Activated CD8-positive, alpha-beta T cell treated with anti-CD3 and anti-CD28 coated beads for 36 hours (primary cell): ENCODE measurements at regions not wholly inside any gene's neighbourhood (a gene's known extent, or its start where the extent isn't known, plus 50 kb on each side); places are given as distances from the start of the nearest gene placed in this dataset.

Experiments used
- ATAC-seq: fragments of 200-7000 bp; cut with Tn5 transposase; one replicate; pipeline ENCODE4 v1.10.0; 2021; ENCODE audit warnings: mild to moderate bottlenecking, moderate library complexity
- CTCF ChIA-PET: fragments of 350-600 bp; sonication (Branson Sonifier 250); formaldehyde crosslinking; loops from one replicate; lab custom pipeline; 2021; ENCODE audit warnings: antibody characterized with exemption; lab: Charles Lee
- POLR2A ChIA-PET: fragments of 350-600 bp; sonication (Branson Sonifier 250); formaldehyde crosslinking; loops from one replicate; lab custom pipeline; 2021; ENCODE audit warnings: antibody characterized with exemption; lab: Charles Lee
- DNase-seq: peaks from one replicate; pipeline ENCODE4 v3.0.0-alpha.2; 2020
- H3K27ac Mint-ChIP-seq: one replicate; pipeline ENCODE4 v1.8.0; 2021; ENCODE audit warnings: mild to moderate bottlenecking, mixed read lengths
- H3K27me3 Mint-ChIP-seq: one replicate; pipeline ENCODE4 v1.8.0; 2021; ENCODE audit warnings: mixed read lengths
- H3K36me3 Mint-ChIP-seq: one replicate; pipeline ENCODE4 v1.8.0; 2021; ENCODE audit warnings: low read depth, mixed read lengths
- H3K4me1 Mint-ChIP-seq: one replicate; pipeline ENCODE4 v1.8.0; 2021; ENCODE audit warnings: low read depth, mixed read lengths
- H3K4me3 Mint-ChIP-seq: one replicate; pipeline ENCODE4 v1.8.0; 2021; ENCODE audit warnings: mild to moderate bottlenecking, moderate library complexity, mixed read lengths
- H3K9me3 Mint-ChIP-seq: one replicate; pipeline ENCODE4 v1.8.0; 2021; ENCODE audit warnings: mixed read lengths
- intact Hi-C: fragments of 100-400 bp; cut with micrococcal nuclease; formaldehyde crosslinking; loops from one replicate; pipeline ENCODE4 v1.10.0; 2022
- TF ChIP-seq, protein P1 (sequence below): fragments of 200-600 bp; IDR thresholded peaks from one replicate; pipeline ENCODE4 v1.8.0; 2022; ENCODE audit warnings: antibody characterized with exemption, mild to moderate bottlenecking

- H3K9me3 Mint-ChIP-seq, result peaks cover 4% of the 10 kb centered on the region
- intact Hi-C loops, result no loop called here
- CTCF ChIA-PET, result no interaction called here
- POLR2A ChIA-PET, result no interaction called here
- DNase-seq (no peak), ATAC-seq (no peak)
- H3K27ac Mint-ChIP-seq, result no peak overlapping the region
- H3K27me3 Mint-ChIP-seq, result peaks cover 1% of the 10 kb centered on the region
- TF ChIP-seq, protein P1, sequence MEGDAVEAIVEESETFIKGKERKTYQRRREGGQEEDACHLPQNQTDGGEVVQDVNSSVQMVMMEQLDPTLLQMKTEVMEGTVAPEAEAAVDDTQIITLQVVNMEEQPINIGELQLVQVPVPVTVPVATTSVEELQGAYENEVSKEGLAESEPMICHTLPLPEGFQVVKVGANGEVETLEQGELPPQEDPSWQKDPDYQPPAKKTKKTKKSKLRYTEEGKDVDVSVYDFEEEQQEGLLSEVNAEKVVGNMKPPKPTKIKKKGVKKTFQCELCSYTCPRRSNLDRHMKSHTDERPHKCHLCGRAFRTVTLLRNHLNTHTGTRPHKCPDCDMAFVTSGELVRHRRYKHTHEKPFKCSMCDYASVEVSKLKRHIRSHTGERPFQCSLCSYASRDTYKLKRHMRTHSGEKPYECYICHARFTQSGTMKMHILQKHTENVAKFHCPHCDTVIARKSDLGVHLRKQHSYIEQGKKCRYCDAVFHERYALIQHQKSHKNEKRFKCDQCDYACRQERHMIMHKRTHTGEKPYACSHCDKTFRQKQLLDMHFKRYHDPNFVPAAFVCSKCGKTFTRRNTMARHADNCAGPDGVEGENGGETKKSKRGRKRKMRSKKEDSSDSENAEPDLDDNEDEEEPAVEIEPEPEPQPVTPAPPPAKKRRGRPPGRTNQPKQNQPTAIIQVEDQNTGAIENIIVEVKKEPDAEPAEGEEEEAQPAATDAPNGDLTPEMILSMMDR, result no peak
- no peaks in the 10 kb centered on the region for H3K36me3 Mint-ChIP-seq
- no peak overlapping the region for H3K4me3 Mint-ChIP-seq
- no peaks in the 10 kb centered on the region for H3K4me1 Mint-ChIP-seq
These were observed 347.8 kb upstream of the SLC35B3 start for GRCh38 chr6:8783191-8783590.

DNA sequence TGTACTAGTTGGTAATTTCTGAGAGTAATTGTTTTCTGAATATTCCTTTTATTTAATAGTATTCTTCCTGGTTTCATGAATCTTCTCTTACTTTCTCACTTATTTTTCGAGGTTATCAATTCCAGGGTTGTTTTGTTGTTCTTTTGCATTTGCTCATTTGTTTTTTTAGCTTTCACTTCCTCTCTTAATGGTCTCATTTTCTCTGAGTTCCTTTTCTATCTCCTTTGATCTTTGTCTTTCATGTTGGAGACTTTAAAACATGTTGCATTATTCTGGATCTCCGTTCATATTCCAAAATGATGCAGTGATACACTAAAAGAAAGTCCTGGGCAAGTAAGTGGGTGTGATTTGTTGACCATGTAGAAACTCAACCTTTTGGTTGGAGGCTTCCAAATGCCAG lies 345.3 kb upstream of the SLC35B3 start:
- H3K4me3 Mint-ChIP-seq, result no peak overlapping the region
- H3K27me3 Mint-ChIP-seq, result peaks cover 1% of the 10 kb centered on the region
- no peak for ATAC-seq
- peaks cover 7% of the 10 kb centered on the region for H3K9me3 Mint-ChIP-seq
- H3K4me1 Mint-ChIP-seq, result no peaks in the 10 kb centered on the region
- ChIA-PET POLR2A (no interaction called here), CTCF (no interaction called here)
- no peak for DNase-seq
- H3K27ac Mint-ChIP-seq, result no peak overlapping the region
- intact Hi-C loops, result no loop called here
- H3K36me3 Mint-ChIP-seq, result no peaks in the 10 kb centered on the region
- TF ChIP-seq, protein P1, result no peak

GRCh38 chr6:8764733-8765132 lies 329.4 kb upstream of the SLC35B3 start:
- no peak overlapping the region for H3K4me3 Mint-ChIP-seq
- no peaks in the 10 kb centered on the region for H3K27me3 Mint-ChIP-seq
- POLR2A ChIA-PET, result no interaction called here
- H3K9me3 Mint-ChIP-seq, result peaks cover 1% of the 10 kb centered on the region
- CTCF ChIA-PET, result interaction anchor here (1.0 kb wide), 1 partner anchor 391 kb away, joined by 3 read pairs; no protein-coding TSS in a partner anchor
- intact Hi-C loops, result no loop called here
- H3K4me1 Mint-ChIP-seq, result no peaks in the 10 kb centered on the region
- no peak for ATAC-seq
- no peaks in the 10 kb centered on the region for H3K36me3 Mint-ChIP-seq
- no peak for DNase-seq
- no peak overlapping the region for H3K27ac Mint-ChIP-seq
- TF ChIP-seq, protein P1, result no peak

- ChIA-PET POLR2A (no interaction called here), CTCF (no interaction called here)
- Mint-ChIP-seq H3K36me3 (no peaks in the 10 kb centered on the region), H3K27ac (no peak overlapping the region), H3K27me3 (no peaks in the 10 kb centered on the region), H3K4me3 (no peak overlapping the region), H3K4me1 (no peaks in the 10 kb centered on the region), H3K9me3 (peaks cover 4% of the 10 kb centered on the region)
- DNase-seq (no peak), ATAC-seq (no peak)
- intact Hi-C loops, result no loop called here
- TF ChIP-seq, protein P1, result no peak
These were observed 325.6 kb upstream of the SLC35B3 start for GRCh38 chr6:8760951-8761350.

DNA sequence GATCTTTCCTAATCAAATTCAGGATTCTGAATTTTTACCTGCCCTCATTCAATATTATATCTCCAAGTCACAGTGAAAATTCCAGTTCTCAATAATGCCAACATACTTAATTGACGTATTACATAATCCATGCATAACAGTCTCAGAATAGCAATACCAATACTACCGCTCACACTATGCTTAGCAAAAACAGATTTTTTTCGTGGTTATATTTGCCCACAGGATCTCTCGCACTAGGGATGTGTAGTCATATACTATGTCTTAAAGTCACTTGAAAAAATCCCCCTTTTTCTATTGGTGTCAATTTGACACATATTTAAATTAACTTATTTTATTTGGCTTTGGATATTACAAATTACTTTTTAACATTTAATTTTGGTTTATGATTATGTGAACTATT lies 323.1 kb upstream of the SLC35B3 start:
- ATAC-seq (no peak), DNase-seq (no peak)
- H3K27me3 Mint-ChIP-seq, result no peaks in the 10 kb centered on the region
- intact Hi-C loops, result no loop called here
- ChIA-PET POLR2A (no interaction called here), CTCF (no interaction called here)
- no peak overlapping the region for H3K27ac Mint-ChIP-seq
- H3K4me3 Mint-ChIP-seq, result no peak overlapping the region
- no peaks in the 10 kb centered on the region for H3K36me3 Mint-ChIP-seq
- no peaks in the 10 kb centered on the region for H3K4me1 Mint-ChIP-seq
- H3K9me3 Mint-ChIP-seq, result peaks cover 3% of the 10 kb centered on the region
- TF ChIP-seq, protein P1, result no peak
